GM23338 (cell line): ENCODE measurements at regions not wholly inside any gene's neighbourhood (a gene's known extent, or its start where the extent isn't known, plus 50 kb on each side); places are given as distances from the start of the nearest gene placed in this dataset.
"Not testable (repeated sequence)": the region's sequence is repeated elsewhere in the genome, so short reads cannot be mapped to it uniquely, and the experiment has no call there.

ENCODE experiments used
- ATAC-seq: fragments of 200-7000 bp; cut with Tn5 transposase; 3 replicates; pipeline ENCODE4 v1.9.1; 2020
- DNase-seq: peaks from one replicate; pipeline ENCODE4 v3.0.0-alpha.2; 2015; ENCODE audit warnings: low spot score
- H2AFZ ChIP-seq: fragments of 200-600 bp; sonication (generic); 2 replicates; pipeline ENCODE4 v1.8.0; 2016; ENCODE audit warnings: antibody characterized with exemption, mild to moderate bottlenecking, moderate library complexity
- H3F3A ChIP-seq: fragments of 200-600 bp; sonication (generic); replicated peaks from 2 replicates; pipeline ENCODE4 v1.8.0; 2017; ENCODE audit warnings: antibody characterized with exemption, mixed run types, low read depth
- H3K27ac ChIP-seq: fragments of 200-600 bp; sonication (generic); 2 replicates; pipeline ENCODE4 v1.6.1; 2016; ENCODE audit warnings: low read depth
- H3K27me3 ChIP-seq: fragments of 200-600 bp; sonication (generic); 2 replicates; pipeline ENCODE4 v1.8.0; 2016; ENCODE audit warnings: mild to moderate bottlenecking, mixed run types, moderate library complexity; ENCODE audit not compliant: insufficient read depth
- H3K36me3 ChIP-seq: fragments of 200-600 bp; sonication (generic); 2 replicates; pipeline ENCODE4 v1.8.0; 2016; ENCODE audit warnings: mild to moderate bottlenecking; ENCODE audit not compliant: insufficient read depth
- H3K4me1 ChIP-seq: fragments of 200-600 bp; sonication (generic); 2 replicates; pipeline ENCODE4 v1.8.0; 2016; ENCODE audit warnings: mild to moderate bottlenecking, moderate library complexity; ENCODE audit not compliant: insufficient read depth
- H3K4me2 ChIP-seq: fragments of 200-600 bp; sonication (generic); 2 replicates; pipeline ENCODE4 v1.7.1; 2017; ENCODE audit warnings: mixed run types
- H3K4me3 ChIP-seq: fragments of 200-600 bp; sonication (generic); 2 replicates; pipeline ENCODE4 v1.6.1; 2016; ENCODE audit warnings: mixed run types
- H3K79me2 ChIP-seq: fragments of 200-600 bp; sonication (generic); replicated peaks from 2 replicates; pipeline ENCODE4 v1.8.0; 2017; ENCODE audit warnings: mild to moderate bottlenecking; ENCODE audit not compliant: insufficient read depth
- H3K9me2 ChIP-seq: fragments of 200-600 bp; sonication (generic); 2 replicates; pipeline ENCODE4 v1.8.0; 2017; ENCODE audit not compliant: insufficient read depth
- H4K20me1 ChIP-seq: fragments of 200-600 bp; sonication (generic); replicated peaks from 2 replicates; pipeline ENCODE4 v1.8.0; 2017; ENCODE audit warnings: mild to moderate bottlenecking; ENCODE audit not compliant: insufficient read depth
- H3K27ac Mint-ChIP-seq: 2 replicates; pipeline ENCODE4 v1.8.0; 2020; ENCODE audit warnings: inconsistent platforms, mild to moderate bottlenecking, moderate library complexity, mixed read lengths
- H3K27me3 Mint-ChIP-seq: 3 replicates; pipeline ENCODE4 v1.8.0; 2022; ENCODE audit warnings: low read depth, mild to moderate bottlenecking, moderate library complexity, mixed read lengths, inconsistent platforms; ENCODE audit not compliant: insufficient read depth, poor library complexity
- H3K36me3 Mint-ChIP-seq: 3 replicates; pipeline ENCODE4 v1.8.0; 2021; ENCODE audit warnings: low read depth, mild to moderate bottlenecking, inconsistent platforms, moderate library complexity, mixed read lengths
- H3K4me1 Mint-ChIP-seq: 3 replicates; pipeline ENCODE4 v1.8.0; 2020; ENCODE audit warnings: mild to moderate bottlenecking, inconsistent platforms, mixed read lengths
- H3K4me3 Mint-ChIP-seq: 3 replicates; pipeline ENCODE4 v1.8.0; 2021; ENCODE audit warnings: moderate library complexity, mild to moderate bottlenecking, inconsistent platforms, mixed read lengths
- H3K9me3 Mint-ChIP-seq: 3 replicates; pipeline ENCODE4 v1.8.0; 2020; ENCODE audit warnings: moderate library complexity, mild to moderate bottlenecking, inconsistent platforms, mixed read lengths
- CTCF ChIP-seq, 2 experiments: fragments of 200-600 bp in 1 of 2; sonication (generic) in 1 of 2; conservative IDR thresholded peaks; 2 replicates each; pipeline versions ENCODE4 v1.5.1 to v1.6.1; 2016 to 2017; ENCODE audit warnings: antibody characterized with exemption in 2 of 2, low read depth in 2 of 2, mild to moderate bottlenecking in 2 of 2, moderate library complexity in 1 of 2
- EZH2phosphoT487 ChIP-seq: fragments of 200-600 bp; sonication (generic); IDR thresholded peaks from one replicate; pipeline ENCODE4 v1.8.1; 2018; ENCODE audit warnings: antibody characterized with exemption; ENCODE audit not compliant: unreplicated experiment
- JUNB ChIP-seq: IDR thresholded peaks from one replicate; pipeline ENCODE4 v1.6.1; 2016; ENCODE audit warnings: antibody characterized with exemption; ENCODE audit not compliant: unreplicated experiment
- NANOG ChIP-seq: IDR thresholded peaks from 2 replicates; pipeline ENCODE4 v1.6.1; 2016; ENCODE audit warnings: antibody characterized with exemption, borderline replicate concordance
- POLR2AphosphoS5 ChIP-seq: IDR thresholded peaks from 2 replicates; pipeline ENCODE4 v1.6.1; 2016; ENCODE audit warnings: antibody characterized with exemption, low read depth
- REST ChIP-seq: IDR thresholded peaks from one replicate; pipeline ENCODE4 v1.6.1; 2018; ENCODE audit warnings: antibody characterized with exemption; ENCODE audit not compliant: unreplicated experiment
- STAT1 ChIP-seq: IDR thresholded peaks from one replicate; pipeline ENCODE4 v1.6.1; 2016; ENCODE audit warnings: antibody characterized with exemption; ENCODE audit not compliant: unreplicated experiment
- ZNF114 ChIP-seq: fragments of 250-450 bp; sonication (Bioruptor Pico); IDR thresholded peaks from 2 replicates; pipeline ENCODE4 v1.5.0; 2020; ENCODE audit warnings: mild to moderate bottlenecking, moderate library complexity
- ZNF331 ChIP-seq: fragments of 250-450 bp; sonication (Bioruptor Pico); IDR thresholded peaks from 2 replicates; pipeline ENCODE4 v1.5.0; 2020; ENCODE audit warnings: low read depth, mild to moderate bottlenecking, moderate library complexity
- TF ChIP-seq, protein P1 (sequence below): fragments of 250-450 bp; sonication (Bioruptor Pico); IDR thresholded peaks from 2 replicates; pipeline ENCODE4 v1.5.0; 2020; ENCODE audit warnings: mild to moderate bottlenecking, moderate library complexity

DNA sequence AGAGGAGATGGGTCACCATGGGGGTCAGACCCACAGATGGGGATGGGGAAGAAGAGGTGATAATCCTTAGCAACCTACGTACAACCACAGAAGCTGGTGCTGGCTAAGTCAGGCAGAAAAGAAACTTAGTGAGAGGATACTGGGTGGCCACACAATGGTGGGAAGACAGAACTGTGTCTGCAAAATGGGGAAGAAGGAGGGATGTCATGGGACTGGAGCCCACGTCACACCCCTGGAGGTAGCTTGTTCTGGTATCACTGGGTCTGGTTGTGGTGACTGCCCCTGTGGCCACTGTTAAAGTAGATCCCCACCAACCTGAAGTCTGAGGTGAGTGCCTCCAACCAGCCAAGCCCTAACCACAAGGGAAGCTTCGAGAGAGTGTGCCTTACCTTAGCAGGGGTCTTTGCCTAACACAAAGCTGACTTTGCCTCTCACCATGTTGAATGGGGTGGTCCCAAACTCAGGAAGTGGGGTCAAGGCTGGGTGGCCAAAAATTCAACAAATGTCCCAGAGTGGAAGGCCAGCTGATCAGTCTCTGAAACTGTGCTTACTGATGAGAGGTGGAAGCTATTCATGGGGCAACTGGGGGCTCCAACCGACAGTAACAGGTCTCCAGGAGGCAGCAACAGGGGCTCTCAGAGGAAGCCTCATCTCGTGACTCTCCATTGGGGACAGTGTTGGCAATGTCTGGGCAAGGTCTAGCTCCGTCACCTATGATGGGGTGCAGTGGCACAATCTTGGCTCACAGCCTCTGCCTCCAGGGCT, 64.8 kb upstream of the SLC1A4 start:
- TF ChIP-seq EZH2phosphoT487 (no peak), REST (no peak), STAT1 (no peak), ZNF114 (no peak), NANOG (no peak), ZNF331 (CRISPR knock-in tag) (no peak), POLR2AphosphoS5 (no peak), CTCF (conservative IDR thresholded peaks at IDR 0.05; ENCODE audit: low read depth in 2 of 2) (no peak), JUNB (no peak)
- TF ChIP-seq, protein P1, sequence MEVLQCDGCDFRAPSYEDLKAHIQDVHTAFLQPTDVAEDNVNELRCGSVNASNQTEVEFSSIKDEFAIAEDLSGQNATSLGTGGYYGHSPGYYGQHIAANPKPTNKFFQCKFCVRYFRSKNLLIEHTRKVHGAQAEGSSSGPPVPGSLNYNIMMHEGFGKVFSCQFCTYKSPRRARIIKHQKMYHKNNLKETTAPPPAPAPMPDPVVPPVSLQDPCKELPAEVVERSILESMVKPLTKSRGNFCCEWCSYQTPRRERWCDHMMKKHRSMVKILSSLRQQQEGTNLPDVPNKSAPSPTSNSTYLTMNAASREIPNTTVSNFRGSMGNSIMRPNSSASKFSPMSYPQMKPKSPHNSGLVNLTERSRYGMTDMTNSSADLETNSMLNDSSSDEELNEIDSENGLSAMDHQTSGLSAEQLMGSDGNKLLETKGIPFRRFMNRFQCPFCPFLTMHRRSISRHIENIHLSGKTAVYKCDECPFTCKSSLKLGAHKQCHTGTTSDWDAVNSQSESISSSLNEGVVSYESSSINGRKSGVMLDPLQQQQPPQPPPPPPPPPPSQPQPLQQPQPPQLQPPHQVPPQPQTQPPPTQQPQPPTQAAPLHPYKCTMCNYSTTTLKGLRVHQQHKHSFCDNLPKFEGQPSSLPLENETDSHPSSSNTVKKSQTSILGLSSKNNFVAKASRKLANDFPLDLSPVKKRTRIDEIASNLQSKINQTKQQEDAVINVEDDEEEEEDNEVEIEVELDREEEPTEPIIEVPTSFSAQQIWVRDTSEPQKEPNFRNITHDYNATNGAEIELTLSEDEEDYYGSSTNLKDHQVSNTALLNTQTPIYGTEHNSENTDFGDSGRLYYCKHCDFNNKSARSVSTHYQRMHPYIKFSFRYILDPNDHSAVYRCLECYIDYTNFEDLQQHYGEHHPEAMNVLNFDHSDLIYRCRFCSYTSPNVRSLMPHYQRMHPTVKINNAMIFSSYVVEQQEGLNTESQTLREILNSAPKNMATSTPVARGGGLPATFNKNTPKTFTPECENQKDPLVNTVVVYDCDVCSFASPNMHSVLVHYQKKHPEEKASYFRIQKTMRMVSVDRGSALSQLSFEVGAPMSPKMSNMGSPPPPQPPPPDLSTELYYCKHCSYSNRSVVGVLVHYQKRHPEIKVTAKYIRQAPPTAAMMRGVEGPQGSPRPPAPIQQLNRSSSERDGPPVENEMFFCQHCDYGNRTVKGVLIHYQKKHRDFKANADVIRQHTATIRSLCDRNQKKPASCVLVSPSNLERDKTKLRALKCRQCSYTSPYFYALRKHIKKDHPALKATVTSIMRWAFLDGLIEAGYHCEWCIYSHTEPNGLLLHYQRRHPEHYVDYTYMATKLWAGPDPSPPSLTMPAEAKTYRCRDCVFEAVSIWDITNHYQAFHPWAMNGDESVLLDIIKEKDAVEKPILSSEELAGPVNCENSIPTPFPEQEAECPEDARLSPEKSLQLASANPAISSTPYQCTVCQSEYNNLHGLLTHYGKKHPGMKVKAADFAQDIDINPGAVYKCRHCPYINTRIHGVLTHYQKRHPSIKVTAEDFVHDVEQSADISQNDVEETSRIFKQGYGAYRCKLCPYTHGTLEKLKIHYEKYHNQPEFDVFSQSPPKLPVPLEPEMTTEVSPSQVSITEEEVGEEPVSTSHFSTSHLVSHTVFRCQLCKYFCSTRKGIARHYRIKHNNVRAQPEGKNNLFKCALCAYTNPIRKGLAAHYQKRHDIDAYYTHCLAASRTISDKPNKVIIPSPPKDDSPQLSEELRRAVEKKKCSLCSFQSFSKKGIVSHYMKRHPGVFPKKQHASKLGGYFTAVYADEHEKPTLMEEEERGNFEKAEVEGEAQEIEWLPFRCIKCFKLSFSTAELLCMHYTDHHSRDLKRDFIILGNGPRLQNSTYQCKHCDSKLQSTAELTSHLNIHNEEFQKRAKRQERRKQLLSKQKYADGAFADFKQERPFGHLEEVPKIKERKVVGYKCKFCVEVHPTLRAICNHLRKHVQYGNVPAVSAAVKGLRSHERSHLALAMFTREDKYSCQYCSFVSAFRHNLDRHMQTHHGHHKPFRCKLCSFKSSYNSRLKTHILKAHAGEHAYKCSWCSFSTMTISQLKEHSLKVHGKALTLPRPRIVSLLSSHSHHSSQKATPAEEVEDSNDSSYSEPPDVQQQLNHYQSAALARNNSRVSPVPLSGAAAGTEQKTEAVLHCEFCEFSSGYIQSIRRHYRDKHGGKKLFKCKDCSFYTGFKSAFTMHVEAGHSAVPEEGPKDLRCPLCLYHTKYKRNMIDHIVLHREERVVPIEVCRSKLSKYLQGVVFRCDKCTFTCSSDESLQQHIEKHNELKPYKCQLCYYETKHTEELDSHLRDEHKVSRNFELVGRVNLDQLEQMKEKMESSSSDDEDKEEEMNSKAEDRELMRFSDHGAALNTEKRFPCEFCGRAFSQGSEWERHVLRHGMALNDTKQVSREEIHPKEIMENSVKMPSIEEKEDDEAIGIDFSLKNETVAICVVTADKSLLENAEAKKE (CRISPR knock-in tag) = no peak
- H3K4me1 Mint-ChIP-seq = peaks cover 3% of the 10 kb centered on the region; the same call in 2 of the 3 replicates
- peaks cover 8% of the 10 kb centered on the region for H3K27me3 Mint-ChIP-seq
- H2AFZ ChIP-seq = no peak overlapping the region
- H3K27ac ChIP-seq = no peak overlapping the region
- H3K36me3 Mint-ChIP-seq = peaks cover 19% of the 10 kb centered on the region
- peaks cover 4% of the 10 kb centered on the region for H3K27me3 ChIP-seq
- no peaks in the 10 kb centered on the region for H3K4me1 ChIP-seq
- ATAC-seq (no peak), DNase-seq (no peak)
- H3K4me2 ChIP-seq = no peak overlapping the region
- H3F3A ChIP-seq = no peaks in the 10 kb centered on the region
- no peaks in the 10 kb centered on the region for H3K79me2 ChIP-seq
- no peaks in the 10 kb centered on the region for H3K9me2 ChIP-seq
- no peak overlapping the region for H3K4me3 ChIP-seq
- H3K4me3 Mint-ChIP-seq = no peak overlapping the region
- H4K20me1 ChIP-seq = no peaks in the 10 kb centered on the region
- peaks cover 38% of the 10 kb centered on the region for H3K9me3 Mint-ChIP-seq
- no peaks in the 10 kb centered on the region; the same call in 1 of the 2 replicates for H3K36me3 ChIP-seq
- H3K27ac Mint-ChIP-seq = no peak overlapping the region

- DNase-seq, H3K4me1 ChIP-seq, H2AFZ ChIP-seq, H3K79me2 ChIP-seq, H3K27me3 Mint-ChIP-seq, H3K4me3 ChIP-seq, H3K27ac Mint-ChIP-seq, H3K36me3 ChIP-seq, H3K27ac ChIP-seq, H3K4me3 Mint-ChIP-seq, ATAC-seq, H3K4me2 ChIP-seq, H3K27me3 ChIP-seq, H3K4me1 Mint-ChIP-seq, H4K20me1 ChIP-seq, H3K9me2 ChIP-seq, H3F3A ChIP-seq: not testable (repeated sequence)
- Mint-ChIP-seq H3K9me3 (peaks cover 38% of the 10 kb centered on the region), H3K36me3 (peaks cover 19% of the 10 kb centered on the region)
These were observed 63.1 kb upstream of the SLC1A4 start for GRCh38 chr2:64925930-64926722.
